HG03469 (cell line): ENCODE measurements at regions not wholly inside any gene's neighbourhood (a gene's known extent, or its start where the extent isn't known, plus 50 kb on each side); places are given as distances from the start of the nearest gene placed in this dataset.
"Not testable (repeated sequence)": the region's sequence is repeated elsewhere in the genome, so short reads cannot be mapped to it uniquely, and the experiment has no call there.

Source experiments
- ATAC-seq: cut with Tn5 transposase; IDR thresholded peaks from one replicate; pipeline ENCODE4 v1.9.1; 2021; ENCODE audit warnings: mild to moderate bottlenecking, moderate library complexity, moderate number of reproducible peaks; ENCODE audit not compliant: unreplicated experiment

DNA sequence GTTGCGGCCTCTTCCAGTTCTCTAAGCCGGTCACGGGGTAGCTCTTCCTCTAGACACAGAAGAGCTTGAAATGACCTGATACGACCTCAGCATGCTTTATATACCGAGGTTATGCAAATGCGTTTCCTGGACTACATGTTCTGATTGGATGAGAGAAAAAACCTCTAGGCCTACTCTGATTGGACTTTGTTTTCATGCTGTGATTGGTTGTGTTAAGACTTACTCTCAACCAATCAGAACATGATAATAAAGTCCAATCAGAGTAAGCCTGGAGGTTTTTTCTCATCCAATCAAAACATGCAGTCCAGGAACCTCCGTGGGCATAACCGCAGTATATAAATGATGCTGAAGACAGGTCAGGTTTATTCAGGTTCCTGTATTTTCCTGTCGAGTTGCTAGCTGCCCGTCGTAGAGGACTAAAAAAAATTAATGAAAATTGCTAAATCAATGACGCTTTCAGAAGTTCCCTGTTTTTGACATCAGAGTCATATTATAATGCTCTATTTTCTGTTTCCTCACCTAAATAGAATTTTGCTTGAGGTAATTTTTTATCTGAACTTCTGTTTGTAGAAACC lies 177.4 kb downstream of the POTEB3 start:
- no peak for ATAC-seq

DNA sequence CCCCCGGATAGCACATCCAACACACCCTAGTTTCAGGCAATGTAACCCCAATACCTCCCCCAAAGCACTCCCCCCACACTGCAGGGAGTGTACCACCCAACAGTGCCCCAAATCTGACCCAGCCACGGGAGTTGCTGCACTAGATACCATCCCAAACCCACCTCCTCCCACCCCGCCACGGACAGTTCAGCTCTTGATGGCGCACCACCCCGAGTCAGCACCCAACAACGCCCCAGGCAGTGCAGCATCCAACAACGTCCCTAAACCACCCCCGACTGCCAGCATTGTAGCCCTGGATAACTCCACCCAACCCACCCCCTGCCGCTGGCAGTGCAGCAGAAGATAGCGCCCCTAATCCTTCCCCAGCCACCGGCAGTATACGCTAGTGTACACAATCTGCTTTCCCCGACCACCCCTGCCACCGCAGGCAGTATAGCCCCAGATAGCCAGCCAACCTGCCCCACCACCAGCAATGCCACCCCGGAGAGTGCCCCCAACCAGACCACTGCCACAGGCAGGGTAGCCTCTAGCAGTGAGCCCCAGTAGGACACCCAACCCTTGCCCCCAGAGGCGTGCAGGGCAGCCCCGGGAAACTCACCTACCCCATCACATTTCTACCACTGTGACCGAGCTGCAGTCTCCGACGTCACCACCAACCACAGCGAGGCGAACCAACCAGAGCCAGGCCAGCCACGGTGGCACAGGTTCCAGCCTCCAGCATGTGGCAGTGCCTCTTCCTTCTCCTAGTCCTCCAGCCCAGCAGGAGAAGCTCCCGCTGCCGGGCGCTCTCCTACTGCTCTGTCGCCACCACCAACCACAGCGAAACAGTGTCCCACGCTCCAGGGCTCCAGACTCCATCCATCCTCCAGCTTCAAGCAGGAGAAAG lies 178.1 kb downstream of the POTEB3 start:
- no peak for ATAC-seq

DNA sequence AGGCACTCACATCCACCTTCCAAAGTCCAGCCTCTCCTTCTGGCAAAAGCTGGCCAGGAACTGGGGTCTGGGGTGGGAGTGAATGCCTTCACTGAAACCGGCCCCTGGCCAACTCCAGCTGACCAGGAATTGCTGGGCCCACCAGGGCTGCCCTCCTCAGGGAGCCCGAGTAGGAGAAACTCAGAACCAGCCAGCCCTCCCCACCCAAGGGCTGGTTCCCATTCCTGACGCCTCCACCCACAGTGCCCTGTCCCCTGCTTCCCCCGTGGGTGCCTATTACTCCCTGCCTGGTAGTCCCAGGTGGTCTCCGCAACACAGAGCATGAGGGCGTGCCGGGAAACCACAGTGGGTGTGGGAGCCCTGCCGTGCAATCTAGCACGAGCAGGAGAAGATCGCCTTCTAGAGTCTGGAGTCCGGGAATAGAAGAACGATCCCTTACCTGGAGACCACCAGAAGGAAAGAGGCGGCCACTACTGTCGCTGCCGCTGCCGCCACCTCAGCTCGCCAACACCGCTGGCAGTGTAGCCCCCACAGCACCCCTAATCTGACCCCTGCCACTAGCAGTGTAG lies 178.8 kb downstream of the POTEB3 start:
- ATAC-seq = no peak

DNA sequence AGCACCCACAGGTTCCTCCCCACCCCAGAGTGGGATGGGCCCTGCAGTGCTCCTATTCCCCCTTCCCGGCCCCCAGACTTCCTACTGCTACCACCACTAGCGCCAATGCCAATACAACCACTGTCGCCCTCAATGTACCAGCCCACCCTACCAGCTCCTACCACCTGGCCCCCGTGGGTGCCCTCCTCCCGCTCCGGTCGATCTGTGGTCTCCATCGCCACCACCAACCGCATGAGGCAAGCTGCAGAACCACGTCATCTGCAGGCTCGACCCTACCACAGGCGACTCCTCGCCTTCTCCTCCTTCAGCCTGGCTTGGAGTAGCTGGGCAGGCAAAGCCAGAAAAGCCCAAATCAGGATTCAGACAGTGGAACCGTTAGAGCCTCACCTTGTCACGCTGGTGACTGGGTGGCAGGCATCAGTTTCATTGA lies 179.3 kb downstream of the POTEB3 start:
- ATAC-seq = no peak

DNA sequence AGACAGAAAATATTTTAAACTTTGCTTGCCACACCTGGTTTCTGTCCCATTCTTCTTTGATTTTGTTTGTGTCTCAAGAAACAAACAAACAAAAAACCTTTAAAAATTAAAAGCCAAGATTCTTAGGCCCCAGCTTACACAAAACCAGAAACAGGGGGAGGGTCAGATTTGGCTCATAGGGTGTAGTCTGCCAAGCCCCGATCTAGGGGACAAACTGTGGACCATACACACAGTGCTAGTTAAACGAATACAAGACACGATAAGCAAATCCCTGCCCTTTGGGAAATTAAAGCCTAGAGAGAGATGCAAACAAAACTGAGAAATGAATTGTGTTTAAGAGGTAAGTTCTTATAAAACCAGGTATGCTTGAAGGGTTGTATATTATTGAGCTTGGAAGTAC lies 181.7 kb downstream of the POTEB3 start:
- ATAC-seq = not testable (repeated sequence)

DNA sequence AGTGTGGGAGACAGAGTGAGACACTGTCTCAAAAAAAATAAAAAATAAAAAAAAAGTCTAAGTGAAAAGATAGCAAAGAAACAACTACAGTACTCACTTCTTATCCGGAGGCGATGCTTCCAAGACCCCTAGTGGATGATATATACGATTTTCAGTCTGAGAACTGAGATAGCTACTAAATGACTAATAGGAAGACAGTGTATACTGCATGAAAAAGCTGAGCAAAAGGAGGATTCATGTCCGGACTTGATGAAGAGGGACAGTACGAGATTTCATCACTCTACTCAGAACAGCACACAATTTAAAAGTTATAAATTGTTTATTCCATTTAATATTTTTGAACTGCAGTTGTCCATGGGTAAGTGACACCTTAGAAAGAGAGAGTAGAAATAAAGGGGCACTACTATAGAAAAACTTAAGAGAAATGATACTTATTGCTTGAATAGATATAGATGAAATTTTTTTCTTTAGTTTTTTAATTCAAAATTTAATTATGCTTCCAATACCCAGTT lies 190.7 kb downstream of the POTEB3 start:
- ATAC-seq = not testable (repeated sequence)
